Right lobe of liver (tissue), 6 donors: ENCODE measurements at regions not wholly inside any gene's neighbourhood (a gene's known extent, or its start where the extent isn't known, plus 50 kb on each side); places are given as distances from the start of the nearest gene placed in this dataset.
A peak's percentile ranks its signal among the peaks of the same experiment; 100 is the strongest.

ENCODE experiments used
- ATAC-seq, 4 donors: fragments of 200-7000 bp; cut with Tn5 transposase; one replicate each; pipeline ENCODE4 v1.9.1; 2020; ENCODE audit warnings: mild to moderate bottlenecking in 4 of 4, moderate library complexity in 4 of 4
- DNase-seq, 3 donors: peaks; one replicate each; pipeline ENCODE4 v3.0.0-alpha.2; 2020
- H3K27ac ChIP-seq, 3 donors: fragments of 200-600 bp; one replicate each; pipeline ENCODE4 v1.8.0; 2022
- H3K27me3 ChIP-seq, 2 donors: fragments of 200-600 bp; one replicate each; pipeline ENCODE4 v1.8.0; 2022
- H3K36me3 ChIP-seq, 4 donors: fragments of 200-600 bp; sonication (generic) in 1 of 4; one replicate each; pipeline versions ENCODE4 v1.5.1 to v1.8.0; 2017 to 2022; ENCODE audit warnings: control low read depth in 1 of 4
- H3K4me1 ChIP-seq, 4 donors: fragments of 200-600 bp; sonication (generic) in 1 of 4; one replicate each; pipeline versions ENCODE4 v1.5.1 to v1.8.0; 2017 to 2022; ENCODE audit warnings: control low read depth in 1 of 4
- H3K4me3 ChIP-seq, 3 donors: fragments of 200-600 bp; one replicate each; pipeline ENCODE4 v1.8.0; 2022
- H3K9me3 ChIP-seq, 4 donors: fragments of 200-600 bp; sonication (generic) in 1 of 4; one replicate each; pipeline versions ENCODE4 v1.5.1 to v1.8.0; 2017 to 2022; ENCODE audit warnings: control low read depth in 1 of 4
- CTCF ChIP-seq, 4 donors: fragments of 200-600 bp in 3 of 4; fragments of 450-650 bp in 1 of 4; IDR thresholded peaks; one replicate each; pipeline versions ENCODE4 v1.5.1 to v1.8.0; 2016 to 2022; ENCODE audit warnings: antibody characterized with exemption in 4 of 4, mild to moderate bottlenecking in 2 of 4
- POLR2A ChIP-seq: fragments of 450-650 bp; IDR thresholded peaks from one replicate; pipeline ENCODE4 v1.6.1; 2017; ENCODE audit warnings: antibody characterized with exemption, mild to moderate bottlenecking
- WGBS: methylation state at CpG from one replicate; pipeline ENCODE4 v1.1.6; 2018; ENCODE audit warnings: low coverage, low lambda C conversion rate; ENCODE audit not compliant: insufficient coverage; ENCODE audit errors: missing lambda C conversion rate; 5-methylcytosine and 5-hydroxymethylcytosine counted together
- intact Hi-C, 2 donors: fragments of 100-400 bp; cut with DNase I; formaldehyde crosslinking; loops; one replicate each; pipeline versions ENCODE4 v1.11.2 to v1.14.1; 2022
- donor health status: DM: no; HTN: yes; CAD: no.
- donor health status: DM: no; HTN: no; CAD: no.
- donor health status: DM: no; HTN: no; CAD: no.
- donor health status: DM: no; HTN: yes; CAD: no.
- donor health status: DM: no; HTN: yes; CAD: no.

- intact Hi-C loops: no loop called here
- H3K27ac ChIP-seq: no peak overlapping the region
- no peaks in the 10 kb centered on the region for H3K4me1 ChIP-seq
- H3K9me3 ChIP-seq: no peaks in the 10 kb centered on the region
- no peaks in the 10 kb centered on the region for H3K36me3 ChIP-seq
- DNase-seq (no peak), ATAC-seq (no peak)
- no peak for TF ChIP-seq POLR2A
- no peak for TF ChIP-seq CTCF (IDR thresholded peaks at IDR 0.05)
- WGBS: 70% methylated on average over 6 of the region's 8 CpGs
- no peaks in the 10 kb centered on the region for H3K27me3 ChIP-seq
- no peak overlapping the region for H3K4me3 ChIP-seq
Measured at GRCh38 chr20:4067600-4068261, 52.4 kb upstream of the RNF24 start.

- WGBS: 73% methylated on average over 5 of the region's 5 CpGs
Measured at GRCh38 chr20:4066551-4066950, 51.2 kb upstream of the RNF24 start.

GRCh38 chr20:4065391-4065844, 50.1 kb upstream of the RNF24 start:
- DNase-seq (no peak), ATAC-seq (peak in 2 of 4 donors; percentile 24 to 33)
- no peaks in the 10 kb centered on the region for H3K36me3 ChIP-seq
- no peaks in the 10 kb centered on the region for H3K9me3 ChIP-seq
- H3K4me1 ChIP-seq: no peaks in the 10 kb centered on the region
- peak overlapping the region in 1 of 3 donors; percentile 47 for H3K27ac ChIP-seq
- no peaks in the 10 kb centered on the region for H3K27me3 ChIP-seq
- 55% methylated on average over 2 of the region's 2 CpGs for WGBS
- TF ChIP-seq POLR2A (no peak), CTCF (IDR thresholded peaks at IDR 0.05) (no peak)
- no peak overlapping the region for H3K4me3 ChIP-seq
- intact Hi-C loops: no loop called here

More at GRCh38 chr20:4066551-4066950, 51.2 kb upstream of the RNF24 start:
- H3K27me3 ChIP-seq: no peaks in the 10 kb centered on the region
- TF ChIP-seq POLR2A (no peak), CTCF (IDR thresholded peaks at IDR 0.05) (no peak)
- no peak overlapping the region for H3K27ac ChIP-seq
- no peaks in the 10 kb centered on the region for H3K9me3 ChIP-seq
- H3K4me1 ChIP-seq: no peaks in the 10 kb centered on the region
- DNase-seq (no peak), ATAC-seq (no peak)
- no peak overlapping the region for H3K4me3 ChIP-seq
- H3K36me3 ChIP-seq: no peaks in the 10 kb centered on the region
- intact Hi-C loops: no loop called here
